ENCODE measurements at regions not wholly inside any gene's neighbourhood (a gene's known extent, or its start where the extent isn't known, plus 50 kb on each side); places are given as distances from the start of the nearest gene placed in this dataset.

GRCh38 chr2:240227538-240228428 lies 87.3 kb upstream of the OTOS start:
- no peak for DNase-seq (ENCODE audit: low spot score)

GRCh38 chr2:240229005-240229404 lies 88.5 kb upstream of the OTOS start:
- no peak for DNase-seq (ENCODE audit: low spot score)

- no peak for DNase-seq (ENCODE audit: low spot score)
Observed at GRCh38 chr2:240229603-240230235, 89.3 kb upstream of the OTOS start.

GRCh38 chr2:240230291-240230931 lies 90.0 kb upstream of the OTOS start:
- no peak for DNase-seq (ENCODE audit: low spot score)

- DNase-seq (ENCODE audit: low spot score) = no peak
Observed at GRCh38 chr2:240231838-240232244, 91.4 kb upstream of the OTOS start.

- no peak for DNase-seq (ENCODE audit: low spot score)
Observed at GRCh38 chr2:240232264-240232915, 91.9 kb upstream of the OTOS start.

GRCh38 chr2:240232961-240233884 lies 92.8 kb upstream of the OTOS start:
- DNase-seq (ENCODE audit: low spot score) = peak; percentile 49

- DNase-seq (ENCODE audit: low spot score) = no peak
Observed at GRCh38 chr2:240233885-240234502, 93.5 kb upstream of the OTOS start.

- DNase-seq (ENCODE audit: low spot score) = no peak
Observed at GRCh38 chr2:240234503-240234951, 94.1 kb upstream of the OTOS start.

GRCh38 chr2:240235149-240235803 lies 94.8 kb upstream of the OTOS start:
- no peak for DNase-seq (ENCODE audit: low spot score)

GRCh38 chr2:240235811-240236210 lies 95.4 kb upstream of the OTOS start:
- DNase-seq (ENCODE audit: low spot score) = no peak

GRCh38 chr2:240236217-240237111 lies 96.0 kb upstream of the OTOS start:
- DNase-seq (ENCODE audit: low spot score) = no peak

GRCh38 chr2:240237609-240238174 lies 97.2 kb upstream of the OTOS start:
- no peak for DNase-seq (ENCODE audit: low spot score)

- no peak for DNase-seq (ENCODE audit: low spot score)
Observed at GRCh38 chr2:240238201-240238600, 97.7 kb upstream of the OTOS start.

- DNase-seq (ENCODE audit: low spot score) = no peak
Observed at GRCh38 chr2:240238786-240239185, 98.3 kb upstream of the OTOS start.

- DNase-seq (ENCODE audit: low spot score) = no peak
Observed at GRCh38 chr2:240239325-240239724, 98.9 kb upstream of the OTOS start.

GRCh38 chr2:240240017-240240734 lies 99.7 kb upstream of the OTOS start:
- no peak for DNase-seq (ENCODE audit: low spot score)

GRCh38 chr2:240240781-240241180 lies 100.3 kb upstream of the OTOS start:
- no peak for DNase-seq (ENCODE audit: low spot score)
